ENCODE measurements at regions not wholly inside any gene's neighbourhood (a gene's known extent, or its start where the extent isn't known, plus 50 kb on each side); places are given as distances from the start of the nearest gene placed in this dataset.

GRCh38 chr18:29174891-29175290 is 998.0 kb upstream of the CDH2 start:
- TF ChIP-seq POLR2A (IDR thresholded peaks at IDR 0.05) (no peak), CTCF (IDR thresholded peaks at IDR 0.05) (no peak)
